Testis (tissue), 2 donors: ENCODE measurements at regions not wholly inside any gene's neighbourhood (a gene's known extent, or its start where the extent isn't known, plus 50 kb on each side); places are given as distances from the start of the nearest gene placed in this dataset.
"Not testable (repeated sequence)": the region's sequence is repeated elsewhere in the genome, so short reads cannot be mapped to it uniquely, and the experiment has no call there.

ENCODE experiments used
- DNase-seq: peaks from one replicate; pipeline ENCODE4 v3.0.0-alpha.2; 2019
- H3K27ac ChIP-seq, 2 donors: fragments of 200-600 bp; sonication (generic); one replicate each; pipeline ENCODE4 v1.5.1; 2019
- H3K27me3 ChIP-seq: fragments of 200-600 bp; sonication (generic); one replicate; pipeline ENCODE4 v1.5.1; 2019
- H3K36me3 ChIP-seq: fragments of 200-600 bp; sonication (generic); one replicate; pipeline ENCODE4 v1.5.1; 2017; ENCODE audit warnings: low read depth; ENCODE audit errors: missing control alignments
- H3K4me1 ChIP-seq: fragments of 200-600 bp; sonication (generic); one replicate; pipeline ENCODE4 v1.5.1; 2019
- H3K4me3 ChIP-seq, 2 donors: fragments of 200-600 bp; sonication (generic); one replicate each; pipeline ENCODE4 v1.5.1; 2017 to 2019
- H3K9me3 ChIP-seq: fragments of 200-600 bp; sonication (generic); one replicate; pipeline ENCODE4 v1.5.1; 2017
- POLR2A ChIP-seq: fragments of 450-650 bp; IDR thresholded peaks from one replicate; pipeline ENCODE4 v1.6.1; 2017; ENCODE audit warnings: antibody characterized with exemption, mild to moderate bottlenecking, moderate library complexity
- WGBS, 2 donors: methylation state at CpG; one replicate each; pipeline ENCODE4 v1.1.5; 2018; 5-methylcytosine and 5-hydroxymethylcytosine counted together
- intact Hi-C: fragments of 100-400 bp; cut with DNase I; formaldehyde crosslinking; loops from one replicate; pipeline ENCODE4 v1.15.1; 2023; ENCODE audit warnings: low total_unique reads
- TF ChIP-seq, protein P1 (sequence below), 3 experiments: fragments of 450-650 bp in 2 of 3; fragments of 200-600 bp in 1 of 3; sonication (generic) in 1 of 3; IDR thresholded peaks; one replicate each; pipeline ENCODE4 v1.5.1; 2016 to 2019; ENCODE audit warnings: antibody characterized with exemption in 3 of 3, mild to moderate bottlenecking in 2 of 3, moderate library complexity in 1 of 3

DNA sequence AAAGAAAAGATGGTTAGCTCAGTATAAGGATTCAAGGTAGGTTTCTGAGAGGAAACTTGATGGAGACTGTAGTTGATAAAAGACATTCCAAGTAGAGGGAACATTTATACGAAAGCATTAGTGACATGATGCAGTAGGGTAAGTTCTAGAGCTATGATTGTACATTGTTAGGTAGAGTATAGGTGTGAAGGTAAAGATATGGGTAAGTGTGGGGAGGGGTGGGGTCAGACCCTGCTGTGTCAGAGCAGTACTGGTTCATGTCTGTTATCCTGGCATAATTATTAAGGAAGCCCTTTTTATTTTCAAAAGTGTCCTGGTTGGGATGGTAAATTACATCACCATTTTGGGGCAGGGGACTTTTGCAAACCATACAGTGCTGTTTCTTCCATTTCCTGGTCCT lies 635.8 kb downstream of the COL12A1 start:
- H3K4me3 ChIP-seq, result no peak overlapping the region
- H3K4me1 ChIP-seq, result no peaks in the 10 kb centered on the region
- H3K27ac ChIP-seq, result no peak overlapping the region
- H3K27me3 ChIP-seq, result no peaks in the 10 kb centered on the region
- 80 to 84% methylated on average over 1 of the region's 1 CpG for WGBS, 2 donors
- no peaks in the 10 kb centered on the region for H3K9me3 ChIP-seq
- intact Hi-C loops, result no loop called here
- no peaks in the 10 kb centered on the region for H3K36me3 ChIP-seq
- TF ChIP-seq POLR2A, result no peak
- TF ChIP-seq, protein P1, sequence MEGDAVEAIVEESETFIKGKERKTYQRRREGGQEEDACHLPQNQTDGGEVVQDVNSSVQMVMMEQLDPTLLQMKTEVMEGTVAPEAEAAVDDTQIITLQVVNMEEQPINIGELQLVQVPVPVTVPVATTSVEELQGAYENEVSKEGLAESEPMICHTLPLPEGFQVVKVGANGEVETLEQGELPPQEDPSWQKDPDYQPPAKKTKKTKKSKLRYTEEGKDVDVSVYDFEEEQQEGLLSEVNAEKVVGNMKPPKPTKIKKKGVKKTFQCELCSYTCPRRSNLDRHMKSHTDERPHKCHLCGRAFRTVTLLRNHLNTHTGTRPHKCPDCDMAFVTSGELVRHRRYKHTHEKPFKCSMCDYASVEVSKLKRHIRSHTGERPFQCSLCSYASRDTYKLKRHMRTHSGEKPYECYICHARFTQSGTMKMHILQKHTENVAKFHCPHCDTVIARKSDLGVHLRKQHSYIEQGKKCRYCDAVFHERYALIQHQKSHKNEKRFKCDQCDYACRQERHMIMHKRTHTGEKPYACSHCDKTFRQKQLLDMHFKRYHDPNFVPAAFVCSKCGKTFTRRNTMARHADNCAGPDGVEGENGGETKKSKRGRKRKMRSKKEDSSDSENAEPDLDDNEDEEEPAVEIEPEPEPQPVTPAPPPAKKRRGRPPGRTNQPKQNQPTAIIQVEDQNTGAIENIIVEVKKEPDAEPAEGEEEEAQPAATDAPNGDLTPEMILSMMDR (IDR thresholded peaks at IDR 0.05), result no peak
- no peak for DNase-seq

DNA sequence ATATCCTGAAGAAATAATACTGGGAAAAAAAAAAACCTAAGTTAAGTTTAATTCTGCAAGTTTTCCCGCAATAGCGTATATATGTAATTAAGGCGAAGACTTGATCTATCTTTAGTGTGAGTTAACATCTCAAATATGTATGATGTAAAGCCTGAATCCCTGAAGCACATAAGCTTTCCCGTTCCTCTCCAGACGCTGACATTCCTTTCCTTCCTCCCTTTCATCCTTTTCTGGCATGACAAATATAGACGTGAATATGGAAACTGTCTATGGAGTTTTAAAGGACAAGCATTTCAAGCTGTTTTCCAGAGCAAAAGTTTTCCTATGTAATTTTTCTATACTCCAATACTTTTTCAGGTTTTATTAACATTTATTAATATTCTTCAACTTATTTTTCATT lies 637.0 kb downstream of the COL12A1 start:
- H3K27me3 ChIP-seq, result no peaks in the 10 kb centered on the region
- H3K9me3 ChIP-seq, result no peaks in the 10 kb centered on the region
- intact Hi-C loops, result no loop called here
- no peaks in the 10 kb centered on the region for H3K4me1 ChIP-seq
- H3K4me3 ChIP-seq, result no peak overlapping the region
- H3K36me3 ChIP-seq, result no peaks in the 10 kb centered on the region
- WGBS, 2 donors, result 74 to 81% methylated on average over 6 of the region's 6 CpGs
- H3K27ac ChIP-seq, result no peak overlapping the region
- no peak for DNase-seq
- TF ChIP-seq, protein P1 (IDR thresholded peaks at IDR 0.05), result no peak
- TF ChIP-seq POLR2A, result no peak

DNA sequence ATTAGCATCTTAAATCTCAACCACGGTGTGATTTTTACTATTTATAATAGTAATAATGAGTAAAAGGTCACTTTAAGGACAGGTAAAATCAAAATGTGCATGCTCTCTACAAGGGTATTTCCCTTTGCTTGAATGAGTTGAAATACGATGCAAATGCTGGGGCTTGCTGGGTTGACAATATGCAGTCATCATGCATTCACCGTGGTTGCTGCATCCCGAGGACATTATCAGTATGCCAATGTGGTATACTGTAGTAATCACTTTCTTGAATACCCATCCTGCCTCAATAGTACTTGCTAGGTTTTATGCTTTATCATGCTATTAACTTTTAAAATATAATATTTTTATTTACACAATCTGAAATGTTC lies 637.9 kb downstream of the COL12A1 start:
- H3K27ac ChIP-seq, H3K4me3 ChIP-seq, H3K4me1 ChIP-seq, DNase-seq, H3K9me3 ChIP-seq, H3K36me3 ChIP-seq, H3K27me3 ChIP-seq, intact Hi-C loops: not testable (repeated sequence)
- WGBS, 2 donors, result 87 to 98% methylated on average over 4 of the region's 4 CpGs

DNA sequence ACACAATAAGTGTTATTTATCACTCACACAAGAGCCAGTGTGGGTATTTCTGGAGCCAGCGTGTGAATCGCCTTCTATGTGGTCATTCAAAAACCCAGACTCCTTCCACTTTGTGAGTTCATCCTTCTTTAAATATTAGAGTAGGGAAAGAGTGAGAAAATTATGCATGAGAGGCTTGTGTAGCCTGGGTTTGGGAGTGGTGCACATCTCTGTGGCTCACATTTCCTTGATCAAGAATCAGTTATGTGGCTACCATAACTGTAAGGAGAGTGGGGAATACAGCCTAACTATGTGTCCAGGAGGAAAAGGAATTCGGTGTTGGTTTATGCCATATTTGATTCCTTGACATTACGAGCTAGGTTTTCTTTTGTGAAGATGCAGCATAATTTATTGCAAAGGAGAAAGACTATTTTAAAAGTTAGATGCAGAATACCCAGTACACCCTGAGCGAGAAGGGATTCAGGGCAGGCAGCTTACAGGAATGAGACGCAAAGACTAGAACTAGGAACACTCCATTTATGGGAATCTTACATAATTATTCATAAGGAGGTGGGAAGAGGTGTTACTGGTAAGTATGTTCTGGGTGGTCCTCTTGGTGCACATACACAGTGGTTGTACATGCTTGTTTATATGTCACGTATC lies 638.5 kb downstream of the COL12A1 start:
- 94% methylated on average over 7 of the region's 7 CpGs for WGBS, 2 donors
- intact Hi-C loops, result no loop called here
- DNase-seq, result no peak
- no peaks in the 10 kb centered on the region for H3K36me3 ChIP-seq
- no peaks in the 10 kb centered on the region for H3K27me3 ChIP-seq
- H3K27ac ChIP-seq, result no peak overlapping the region
- H3K4me1 ChIP-seq, result no peaks in the 10 kb centered on the region
- TF ChIP-seq, protein P1 (IDR thresholded peaks at IDR 0.05), result no peak
- no peak for TF ChIP-seq POLR2A
- no peaks in the 10 kb centered on the region for H3K9me3 ChIP-seq
- no peak overlapping the region for H3K4me3 ChIP-seq

DNA sequence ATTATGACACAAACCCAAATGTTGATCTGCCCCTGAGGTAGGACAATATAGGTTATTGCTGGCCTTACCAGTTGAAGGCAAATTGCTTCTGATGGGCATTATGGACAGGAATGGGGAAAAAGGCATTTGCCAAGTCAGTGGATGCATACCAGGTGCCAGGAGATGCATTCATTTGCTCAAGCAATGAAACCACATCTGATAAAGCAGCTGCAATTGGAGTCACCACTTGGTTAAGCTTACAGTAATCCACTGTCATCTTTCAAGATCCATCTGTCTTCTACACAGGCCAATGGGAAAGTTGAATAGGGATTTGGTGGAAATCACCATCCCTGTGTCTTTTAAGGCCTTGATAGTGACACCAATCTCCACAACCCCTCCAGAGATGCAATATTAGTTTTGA lies 648.6 kb downstream of the COL12A1 start:
- Histone ChIP-seq H3K4me3 (no peak overlapping the region), H3K27me3 (no peaks in the 10 kb centered on the region), H3K36me3 (no peaks in the 10 kb centered on the region), H3K9me3 (no peaks in the 10 kb centered on the region), H3K4me1 (no peaks in the 10 kb centered on the region), H3K27ac (no peak overlapping the region)
- no peak for TF ChIP-seq POLR2A
- TF ChIP-seq, protein P1 (IDR thresholded peaks at IDR 0.05), result no peak
- intact Hi-C loops, result no loop called here
- DNase-seq, result no peak
